Lower leg skin (tissue), 3 donors: ENCODE measurements at regions not wholly inside any gene's neighbourhood (a gene's known extent, or its start where the extent isn't known, plus 50 kb on each side); places are given as distances from the start of the nearest gene placed in this dataset.

Experiments used
- POLR2A ChIP-seq, 2 donors: fragments of 450-650 bp; IDR thresholded peaks; one replicate each; pipeline ENCODE4 v1.6.1; 2016 to 2017; ENCODE audit warnings: antibody characterized with exemption in 2 of 2, mild to moderate bottlenecking in 1 of 2, moderate library complexity in 1 of 2
- TF ChIP-seq, protein P1 (sequence below), 3 donors: fragments of 450-650 bp; IDR thresholded peaks; one replicate each; pipeline ENCODE4 v1.5.1; 2016; ENCODE audit warnings: antibody characterized with exemption in 3 of 3, mild to moderate bottlenecking in 3 of 3, moderate library complexity in 2 of 3

GRCh38 chr15:91733661-91734060, 119.8 kb upstream of the SLCO3A1 start:
- TF ChIP-seq, protein P1, sequence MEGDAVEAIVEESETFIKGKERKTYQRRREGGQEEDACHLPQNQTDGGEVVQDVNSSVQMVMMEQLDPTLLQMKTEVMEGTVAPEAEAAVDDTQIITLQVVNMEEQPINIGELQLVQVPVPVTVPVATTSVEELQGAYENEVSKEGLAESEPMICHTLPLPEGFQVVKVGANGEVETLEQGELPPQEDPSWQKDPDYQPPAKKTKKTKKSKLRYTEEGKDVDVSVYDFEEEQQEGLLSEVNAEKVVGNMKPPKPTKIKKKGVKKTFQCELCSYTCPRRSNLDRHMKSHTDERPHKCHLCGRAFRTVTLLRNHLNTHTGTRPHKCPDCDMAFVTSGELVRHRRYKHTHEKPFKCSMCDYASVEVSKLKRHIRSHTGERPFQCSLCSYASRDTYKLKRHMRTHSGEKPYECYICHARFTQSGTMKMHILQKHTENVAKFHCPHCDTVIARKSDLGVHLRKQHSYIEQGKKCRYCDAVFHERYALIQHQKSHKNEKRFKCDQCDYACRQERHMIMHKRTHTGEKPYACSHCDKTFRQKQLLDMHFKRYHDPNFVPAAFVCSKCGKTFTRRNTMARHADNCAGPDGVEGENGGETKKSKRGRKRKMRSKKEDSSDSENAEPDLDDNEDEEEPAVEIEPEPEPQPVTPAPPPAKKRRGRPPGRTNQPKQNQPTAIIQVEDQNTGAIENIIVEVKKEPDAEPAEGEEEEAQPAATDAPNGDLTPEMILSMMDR (IDR thresholded peaks at IDR 0.05): no peak
- TF ChIP-seq POLR2A (IDR thresholded peaks at IDR 0.05): no peak
